Spleen (tissue), 7 donors: ENCODE measurements at regions not wholly inside any gene's neighbourhood (a gene's known extent, or its start where the extent isn't known, plus 50 kb on each side); places are given as distances from the start of the nearest gene placed in this dataset.

Experiments
- POLR2AphosphoS5 ChIP-seq, 3 donors: sonication (generic); formaldehyde crosslinking; IDR thresholded peaks; one replicate each; pipeline ENCODE4 v1.5.1; 2017; ENCODE audit warnings: antibody characterized with exemption in 3 of 3
- TF ChIP-seq, protein P1 (sequence below), 11 experiments: fragments of 200-600 bp in 7 of 11; fragments of 450-650 bp in 4 of 11; sonication (generic) in 4 of 11; IDR thresholded peaks in 8 of 11; conservative IDR thresholded peaks in 3 of 11; 1 replicate in 7 of 11; 2 replicates in 4 of 11; pipeline versions ENCODE4 v1.4.0 to v1.8.0; 2016 to 2021; ENCODE audit warnings: antibody characterized with exemption in 11 of 11, inconsistent platforms in 4 of 11, mild to moderate bottlenecking in 1 of 11
- donor health status: DM: no; HTN: no; CAD: no; lungs with moderate emphysema.
- donor health status: DM: no; HTN: no; CAD: no.
- donor health status: DM: no; HTN: no; CAD: no.

DNA sequence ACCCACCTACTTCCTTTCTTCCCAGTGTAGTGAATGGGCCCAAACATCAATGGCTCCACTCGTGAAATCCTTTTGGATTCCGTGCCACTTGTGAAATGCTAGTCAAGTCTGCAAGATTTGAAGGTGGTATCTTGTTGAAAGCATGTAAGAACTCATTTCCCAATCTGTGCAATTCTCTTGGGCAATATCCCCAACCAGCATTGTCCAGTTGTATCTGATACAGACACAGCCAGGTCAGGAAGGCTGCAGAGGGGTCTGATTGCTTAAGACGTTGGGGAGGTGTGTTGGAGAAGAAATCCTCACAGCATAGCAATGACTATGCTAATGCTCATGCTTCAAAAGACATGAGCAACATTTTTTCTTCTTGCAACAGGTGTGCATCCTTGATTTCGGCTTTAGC is 164.8 kb downstream of the VEGFC start:
- TF ChIP-seq, protein P1, sequence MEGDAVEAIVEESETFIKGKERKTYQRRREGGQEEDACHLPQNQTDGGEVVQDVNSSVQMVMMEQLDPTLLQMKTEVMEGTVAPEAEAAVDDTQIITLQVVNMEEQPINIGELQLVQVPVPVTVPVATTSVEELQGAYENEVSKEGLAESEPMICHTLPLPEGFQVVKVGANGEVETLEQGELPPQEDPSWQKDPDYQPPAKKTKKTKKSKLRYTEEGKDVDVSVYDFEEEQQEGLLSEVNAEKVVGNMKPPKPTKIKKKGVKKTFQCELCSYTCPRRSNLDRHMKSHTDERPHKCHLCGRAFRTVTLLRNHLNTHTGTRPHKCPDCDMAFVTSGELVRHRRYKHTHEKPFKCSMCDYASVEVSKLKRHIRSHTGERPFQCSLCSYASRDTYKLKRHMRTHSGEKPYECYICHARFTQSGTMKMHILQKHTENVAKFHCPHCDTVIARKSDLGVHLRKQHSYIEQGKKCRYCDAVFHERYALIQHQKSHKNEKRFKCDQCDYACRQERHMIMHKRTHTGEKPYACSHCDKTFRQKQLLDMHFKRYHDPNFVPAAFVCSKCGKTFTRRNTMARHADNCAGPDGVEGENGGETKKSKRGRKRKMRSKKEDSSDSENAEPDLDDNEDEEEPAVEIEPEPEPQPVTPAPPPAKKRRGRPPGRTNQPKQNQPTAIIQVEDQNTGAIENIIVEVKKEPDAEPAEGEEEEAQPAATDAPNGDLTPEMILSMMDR (IDR thresholded peaks at IDR 0.05 in 8 of 11, conservative IDR thresholded peaks at IDR 0.05 in 3 of 11): no peak
- TF ChIP-seq POLR2AphosphoS5 (IDR thresholded peaks at IDR 0.05): no peak
